Ishikawa (cell line): ENCODE measurements at regions not wholly inside any gene's neighbourhood (a gene's known extent, or its start where the extent isn't known, plus 50 kb on each side); places are given as distances from the start of the nearest gene placed in this dataset.

Source experiments
- CEBPB ChIP-seq: IDR thresholded peaks from 2 replicates; pipeline ENCODE4 v1.6.1; 2012
- CREB1 ChIP-seq: IDR thresholded peaks from 2 replicates; pipeline ENCODE4 v1.6.1; 2012; ENCODE audit warnings: low read depth
- EGR1 ChIP-seq: IDR thresholded peaks from 2 replicates; pipeline ENCODE4 v1.6.1; 2012
- EP300 ChIP-seq: IDR thresholded peaks from 2 replicates; pipeline ENCODE4 v1.6.1; 2012; ENCODE audit warnings: borderline replicate concordance
- FOXM1 ChIP-seq: IDR thresholded peaks from 2 replicates; pipeline ENCODE4 v1.6.1; 2012; ENCODE audit warnings: low read depth, borderline replicate concordance
- MAX ChIP-seq: IDR thresholded peaks from 2 replicates; pipeline ENCODE4 v1.6.1; 2012
- NFIC ChIP-seq: IDR thresholded peaks from 2 replicates; pipeline ENCODE4 v1.6.1; 2012
- RAD21 ChIP-seq: IDR thresholded peaks from 2 replicates; pipeline ENCODE4 v1.6.1; 2012; ENCODE audit warnings: low read depth
- REST ChIP-seq: IDR thresholded peaks from 2 replicates; pipeline ENCODE4 v1.6.1; 2012; ENCODE audit warnings: low read depth, mild to moderate bottlenecking
- TAF1 ChIP-seq: IDR thresholded peaks from 2 replicates; pipeline ENCODE4 v1.6.1; 2012; ENCODE audit warnings: low read depth, mild to moderate bottlenecking
- TCF12 ChIP-seq: IDR thresholded peaks from 2 replicates; pipeline ENCODE4 v1.6.1; 2012; ENCODE audit warnings: low read depth
- TEAD4 ChIP-seq: IDR thresholded peaks from 2 replicates; pipeline ENCODE4 v1.6.1; 2012
- USF1 ChIP-seq: IDR thresholded peaks from 2 replicates; pipeline ENCODE4 v1.6.1; 2012
- YY1 ChIP-seq: IDR thresholded peaks from 2 replicates; pipeline ENCODE4 v1.6.1; 2012; ENCODE audit warnings: low read depth
- ZBTB7A ChIP-seq: IDR thresholded peaks from 2 replicates; pipeline ENCODE4 v1.6.1; 2012; ENCODE audit warnings: low read depth

- TF ChIP-seq TEAD4, result no peak
- peak; percentile 63 for TF ChIP-seq RAD21
Observed at GRCh38 chr6:123715006-123715863, 78.5 kb upstream of the TRDN start.

GRCh38 chr6:123712831-123713230 is 76.1 kb upstream of the TRDN start:
- TF ChIP-seq FOXM1 (no peak), EGR1 (no peak), MAX (no peak), ZBTB7A (no peak), CEBPB (no peak), USF1 (no peak), REST (no peak), TCF12 (no peak), NFIC (no peak), EP300 (no peak), TEAD4 (no peak), CREB1 (no peak), YY1 (no peak), RAD21 (no peak), TAF1 (no peak)

GRCh38 chr6:123702943-123703342 is 66.2 kb upstream of the TRDN start:
- TF ChIP-seq ZBTB7A, result no peak
- TF ChIP-seq EGR1, result no peak
- TF ChIP-seq TCF12, result no peak
- TF ChIP-seq TAF1, result no peak
- no peak for TF ChIP-seq FOXM1
- TF ChIP-seq CEBPB, result no peak
- TF ChIP-seq REST, result no peak
- no peak for TF ChIP-seq MAX

- no peak for TF ChIP-seq YY1
Observed at GRCh38 chr6:123687864-123688263, 51.1 kb upstream of the TRDN start.
